Liver (tissue), 8 donors: ENCODE measurements at regions not wholly inside any gene's neighbourhood (a gene's known extent, or its start where the extent isn't known, plus 50 kb on each side); places are given as distances from the start of the nearest gene placed in this dataset.

Experiments used
- DNase-seq: peaks from one replicate; pipeline ENCODE4 v3.0.0-alpha.2; 2017; ENCODE audit warnings: low spot score
- H3K27ac ChIP-seq, 2 donors: one replicate each; pipeline ENCODE4 v1.7.0; 2013; ENCODE audit warnings: inconsistent platforms in 2 of 2, low read length in 2 of 2, control low read depth in 1 of 2, low read depth in 1 of 2, mild to moderate bottlenecking in 1 of 2
- H3K27me3 ChIP-seq, 4 donors: one replicate each; pipeline versions ENCODE4 v1.6.1 to v1.7.0; 2013; ENCODE audit warnings: low read length in 3 of 4, inconsistent platforms in 1 of 4, mild to moderate bottlenecking in 1 of 4, moderate library complexity in 1 of 4; ENCODE audit not compliant: control insufficient read depth in 4 of 4, insufficient read depth in 4 of 4
- H3K36me3 ChIP-seq, 4 donors: one replicate each; pipeline versions ENCODE4 v1.6.1 to v1.7.0; 2013; ENCODE audit warnings: low read length in 3 of 4, mild to moderate bottlenecking in 3 of 4, low read depth in 1 of 4, moderate library complexity in 1 of 4; ENCODE audit not compliant: control insufficient read depth in 4 of 4, insufficient read depth in 3 of 4
- H3K4me1 ChIP-seq, 4 donors: one replicate each; pipeline versions ENCODE4 v1.6.1 to v1.7.0; 2013; ENCODE audit warnings: low read length in 3 of 4, mild to moderate bottlenecking in 3 of 4, moderate library complexity in 1 of 4; ENCODE audit not compliant: control insufficient read depth in 4 of 4, insufficient read depth in 4 of 4
- H3K4me3 ChIP-seq, 3 donors: one replicate each; pipeline versions ENCODE4 v1.6.1 to v1.7.0; 2013; ENCODE audit warnings: low read length in 3 of 3, control low read depth in 1 of 3, low read depth in 1 of 3, mild to moderate bottlenecking in 1 of 3
- H3K9ac ChIP-seq, 2 donors: one replicate each; pipeline ENCODE4 v1.7.0; 2013; ENCODE audit warnings: low read length in 2 of 2, mild to moderate bottlenecking in 2 of 2, moderate library complexity in 2 of 2, control low read depth in 1 of 2, low read depth in 1 of 2
- H3K9me3 ChIP-seq, 4 donors: one replicate each; pipeline versions ENCODE4 v1.6.1 to v1.7.0; 2013; ENCODE audit warnings: low read length in 3 of 4; ENCODE audit not compliant: control insufficient read depth in 4 of 4
- EGR1 ChIP-seq, 2 donors: IDR thresholded peaks; 2 replicates each; pipeline ENCODE4 v1.6.1; 2016 to 2018; ENCODE audit warnings: antibody characterized with exemption in 2 of 2, low read depth in 2 of 2
- FOXA1 ChIP-seq: IDR thresholded peaks from 2 replicates; pipeline ENCODE4 v1.6.1; 2016; ENCODE audit warnings: antibody characterized with exemption
- FOXA2 ChIP-seq: IDR thresholded peaks from 2 replicates; pipeline ENCODE4 v1.6.1; 2016; ENCODE audit warnings: antibody characterized with exemption
- GABPA ChIP-seq, 2 donors: IDR thresholded peaks in 1 of 2; conservative IDR thresholded peaks in 1 of 2; 2 replicates each; pipeline ENCODE4 v1.6.1; 2016; ENCODE audit warnings: antibody characterized with exemption in 2 of 2, mild to moderate bottlenecking in 1 of 2, moderate library complexity in 1 of 2
- HNF4A ChIP-seq, 2 donors: conservative IDR thresholded peaks; 2 replicates each; pipeline ENCODE4 v1.6.1; 2016; ENCODE audit warnings: antibody characterized with exemption in 2 of 2, mild to moderate bottlenecking in 2 of 2
- HNF4G ChIP-seq: IDR thresholded peaks from 2 replicates; pipeline ENCODE4 v1.6.1; 2016; ENCODE audit warnings: antibody characterized with exemption
- JUND ChIP-seq, 2 donors: IDR thresholded peaks; 2 replicates each; pipeline ENCODE4 v1.6.1; 2016; ENCODE audit warnings: antibody characterized with exemption in 2 of 2
- NR2F2 ChIP-seq: IDR thresholded peaks from 2 replicates; pipeline ENCODE4 v1.6.1; 2016; ENCODE audit warnings: antibody characterized with exemption
- RXRA ChIP-seq, 2 donors: IDR thresholded peaks; 2 replicates each; pipeline ENCODE4 v1.6.1; 2017 to 2018; ENCODE audit warnings: antibody characterized with exemption in 2 of 2, mild to moderate bottlenecking in 1 of 2
- SP1 ChIP-seq: IDR thresholded peaks from 2 replicates; pipeline ENCODE4 v1.6.1; 2018; ENCODE audit warnings: antibody characterized with exemption, mild to moderate bottlenecking
- TAF1 ChIP-seq: conservative IDR thresholded peaks from 2 replicates; pipeline ENCODE4 v1.6.1; 2016; ENCODE audit warnings: antibody characterized with exemption, mild to moderate bottlenecking
- WGBS: extraction: QIAGEN DNeasy Blood & Tissue Kit; methylation state at CpG from one replicate; pipeline ENCODE4 v1.1.7; 2013; 5-methylcytosine and 5-hydroxymethylcytosine counted together
- TF ChIP-seq, protein P1 (sequence below): IDR thresholded peaks from 2 replicates; pipeline ENCODE4 v1.6.1; 2016; ENCODE audit warnings: antibody characterized with exemption
- TF ChIP-seq, protein P2 (sequence below): fragments of 150-350 bp; IDR thresholded peaks from 2 replicates; pipeline ENCODE4 v1.5.1; 2017; ENCODE audit warnings: improper control_type of control experiment, low read depth, low read length; ENCODE audit not compliant: missing input control
- TF ChIP-seq, protein P3 (sequence below): IDR thresholded peaks from 2 replicates; pipeline ENCODE4 v1.6.1; 2016; ENCODE audit warnings: antibody characterized with exemption, mild to moderate bottlenecking
- TF ChIP-seq, protein P4 (sequence below): IDR thresholded peaks from 2 replicates; pipeline ENCODE4 v1.6.1; 2016; ENCODE audit warnings: antibody characterized with exemption
- donor health status: healthy.
- donor health status: healthy.
- donor health status: healthy.
- donor health status: healthy.
- donor health status: healthy.

DNA sequence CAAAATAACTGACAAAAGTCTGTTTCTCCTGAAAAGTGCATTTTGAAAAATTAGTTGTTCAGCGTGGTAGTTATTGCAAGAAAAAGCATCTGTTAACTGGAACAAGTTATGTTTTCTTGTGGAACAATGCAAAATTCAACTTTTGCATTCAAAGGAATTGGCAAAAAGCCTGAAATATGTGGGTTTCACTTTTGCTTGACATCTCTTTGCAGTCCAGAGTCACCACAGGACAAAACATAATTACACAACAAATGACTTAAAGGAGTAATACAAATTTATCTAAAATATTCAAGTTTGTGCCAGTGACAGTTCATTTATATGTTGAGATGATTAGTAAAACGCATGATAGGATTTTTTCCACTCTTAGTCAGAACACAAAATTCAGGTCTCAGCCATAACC lies 96.3 kb upstream of the P2RY1 start:
- no peak for DNase-seq
- TF ChIP-seq SP1 (no peak), EGR1 (IDR thresholded peaks at IDR 0.05; ENCODE audit: low read depth in 2 of 2) (no peak), JUND (IDR thresholded peaks at IDR 0.05) (no peak), FOXA1 (no peak), HNF4A (conservative IDR thresholded peaks at IDR 0.05) (no peak), HNF4G (no peak), TAF1 (no peak), FOXA2 (no peak), GABPA (IDR thresholded peaks at IDR 0.05 in 1 of 2, conservative IDR thresholded peaks at IDR 0.05 in 1 of 2) (no peak), NR2F2 (no peak), RXRA (IDR thresholded peaks at IDR 0.05) (no peak)
- TF ChIP-seq, protein P1, sequence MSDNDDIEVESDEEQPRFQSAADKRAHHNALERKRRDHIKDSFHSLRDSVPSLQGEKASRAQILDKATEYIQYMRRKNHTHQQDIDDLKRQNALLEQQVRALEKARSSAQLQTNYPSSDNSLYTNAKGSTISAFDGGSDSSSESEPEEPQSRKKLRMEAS = no peak
- TF ChIP-seq, protein P2, sequence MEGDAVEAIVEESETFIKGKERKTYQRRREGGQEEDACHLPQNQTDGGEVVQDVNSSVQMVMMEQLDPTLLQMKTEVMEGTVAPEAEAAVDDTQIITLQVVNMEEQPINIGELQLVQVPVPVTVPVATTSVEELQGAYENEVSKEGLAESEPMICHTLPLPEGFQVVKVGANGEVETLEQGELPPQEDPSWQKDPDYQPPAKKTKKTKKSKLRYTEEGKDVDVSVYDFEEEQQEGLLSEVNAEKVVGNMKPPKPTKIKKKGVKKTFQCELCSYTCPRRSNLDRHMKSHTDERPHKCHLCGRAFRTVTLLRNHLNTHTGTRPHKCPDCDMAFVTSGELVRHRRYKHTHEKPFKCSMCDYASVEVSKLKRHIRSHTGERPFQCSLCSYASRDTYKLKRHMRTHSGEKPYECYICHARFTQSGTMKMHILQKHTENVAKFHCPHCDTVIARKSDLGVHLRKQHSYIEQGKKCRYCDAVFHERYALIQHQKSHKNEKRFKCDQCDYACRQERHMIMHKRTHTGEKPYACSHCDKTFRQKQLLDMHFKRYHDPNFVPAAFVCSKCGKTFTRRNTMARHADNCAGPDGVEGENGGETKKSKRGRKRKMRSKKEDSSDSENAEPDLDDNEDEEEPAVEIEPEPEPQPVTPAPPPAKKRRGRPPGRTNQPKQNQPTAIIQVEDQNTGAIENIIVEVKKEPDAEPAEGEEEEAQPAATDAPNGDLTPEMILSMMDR = no peak
- TF ChIP-seq, protein P3, sequence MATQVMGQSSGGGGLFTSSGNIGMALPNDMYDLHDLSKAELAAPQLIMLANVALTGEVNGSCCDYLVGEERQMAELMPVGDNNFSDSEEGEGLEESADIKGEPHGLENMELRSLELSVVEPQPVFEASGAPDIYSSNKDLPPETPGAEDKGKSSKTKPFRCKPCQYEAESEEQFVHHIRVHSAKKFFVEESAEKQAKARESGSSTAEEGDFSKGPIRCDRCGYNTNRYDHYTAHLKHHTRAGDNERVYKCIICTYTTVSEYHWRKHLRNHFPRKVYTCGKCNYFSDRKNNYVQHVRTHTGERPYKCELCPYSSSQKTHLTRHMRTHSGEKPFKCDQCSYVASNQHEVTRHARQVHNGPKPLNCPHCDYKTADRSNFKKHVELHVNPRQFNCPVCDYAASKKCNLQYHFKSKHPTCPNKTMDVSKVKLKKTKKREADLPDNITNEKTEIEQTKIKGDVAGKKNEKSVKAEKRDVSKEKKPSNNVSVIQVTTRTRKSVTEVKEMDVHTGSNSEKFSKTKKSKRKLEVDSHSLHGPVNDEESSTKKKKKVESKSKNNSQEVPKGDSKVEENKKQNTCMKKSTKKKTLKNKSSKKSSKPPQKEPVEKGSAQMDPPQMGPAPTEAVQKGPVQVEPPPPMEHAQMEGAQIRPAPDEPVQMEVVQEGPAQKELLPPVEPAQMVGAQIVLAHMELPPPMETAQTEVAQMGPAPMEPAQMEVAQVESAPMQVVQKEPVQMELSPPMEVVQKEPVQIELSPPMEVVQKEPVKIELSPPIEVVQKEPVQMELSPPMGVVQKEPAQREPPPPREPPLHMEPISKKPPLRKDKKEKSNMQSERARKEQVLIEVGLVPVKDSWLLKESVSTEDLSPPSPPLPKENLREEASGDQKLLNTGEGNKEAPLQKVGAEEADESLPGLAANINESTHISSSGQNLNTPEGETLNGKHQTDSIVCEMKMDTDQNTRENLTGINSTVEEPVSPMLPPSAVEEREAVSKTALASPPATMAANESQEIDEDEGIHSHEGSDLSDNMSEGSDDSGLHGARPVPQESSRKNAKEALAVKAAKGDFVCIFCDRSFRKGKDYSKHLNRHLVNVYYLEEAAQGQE = no peak
- TF ChIP-seq, protein P4, sequence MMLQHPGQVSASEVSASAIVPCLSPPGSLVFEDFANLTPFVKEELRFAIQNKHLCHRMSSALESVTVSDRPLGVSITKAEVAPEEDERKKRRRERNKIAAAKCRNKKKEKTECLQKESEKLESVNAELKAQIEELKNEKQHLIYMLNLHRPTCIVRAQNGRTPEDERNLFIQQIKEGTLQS = no peak
- H3K4me1 ChIP-seq = no peaks in the 10 kb centered on the region
- no peaks in the 10 kb centered on the region for H3K36me3 ChIP-seq
- H3K9ac ChIP-seq = no peak overlapping the region
- H3K9me3 ChIP-seq = no peaks in the 10 kb centered on the region
- no peak overlapping the region for H3K27ac ChIP-seq
- H3K4me3 ChIP-seq = no peak overlapping the region
- WGBS = 39% methylated on average over 2 of the region's 2 CpGs
- no peaks in the 10 kb centered on the region for H3K27me3 ChIP-seq

DNA sequence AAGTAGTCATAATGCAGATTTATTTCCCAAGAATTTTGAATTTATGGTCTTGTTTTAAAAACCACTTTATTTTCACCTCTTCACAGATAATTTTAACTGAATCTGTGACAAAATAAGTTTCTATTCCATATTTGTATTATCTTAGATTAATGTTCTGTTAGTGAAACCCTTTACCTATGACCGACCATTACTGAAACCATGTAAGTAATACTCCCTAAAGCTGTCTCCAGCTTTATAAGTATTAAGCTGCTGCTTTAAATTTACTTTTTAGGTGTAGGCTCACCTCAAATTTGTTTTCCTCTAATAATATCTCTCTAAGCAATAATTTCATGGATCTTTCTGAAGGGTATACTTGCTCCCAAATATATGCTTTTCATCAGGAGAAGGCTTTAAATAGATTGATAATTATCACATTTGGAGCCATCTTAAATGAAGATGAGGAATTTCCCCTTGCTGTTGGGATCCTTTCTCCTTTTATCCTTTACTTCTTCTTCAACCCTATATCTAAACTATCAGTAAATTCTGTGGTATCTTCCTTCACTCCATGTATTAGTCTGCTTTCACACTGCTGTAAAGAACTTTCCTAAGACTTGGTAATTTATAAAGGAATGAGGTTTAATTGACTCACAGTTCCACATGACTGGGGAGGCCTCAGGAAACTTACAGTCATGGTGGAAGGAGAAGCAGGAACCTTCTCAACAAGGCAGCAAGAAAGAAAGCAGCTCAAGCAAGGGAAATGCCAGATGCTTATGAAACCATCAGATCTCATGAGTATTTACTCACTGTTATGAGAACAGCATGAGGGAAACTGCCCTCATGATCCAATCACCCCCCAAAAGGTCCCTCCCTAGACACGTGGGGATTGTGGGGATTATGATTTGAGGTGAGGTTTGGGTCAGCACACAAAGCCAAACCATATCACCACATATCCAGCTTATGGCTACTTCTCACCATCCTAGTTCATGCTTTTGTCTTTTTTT lies 92.3 kb upstream of the P2RY1 start:
- TF ChIP-seq SP1 (no peak), FOXA1 (no peak), JUND (IDR thresholded peaks at IDR 0.05) (no peak), GABPA (IDR thresholded peaks at IDR 0.05 in 1 of 2, conservative IDR thresholded peaks at IDR 0.05 in 1 of 2) (no peak), TAF1 (no peak)
- DNase-seq = no peak
- no peaks in the 10 kb centered on the region for H3K36me3 ChIP-seq
- no peak overlapping the region for H3K9ac ChIP-seq
- no peak overlapping the region for H3K27ac ChIP-seq
- 63% methylated on average over 2 of the region's 2 CpGs for WGBS
- H3K4me3 ChIP-seq = no peak overlapping the region
- no peaks in the 10 kb centered on the region for H3K27me3 ChIP-seq
- H3K4me1 ChIP-seq = no peaks in the 10 kb centered on the region
- no peaks in the 10 kb centered on the region for H3K9me3 ChIP-seq
